ENCODE measurements at regions not wholly inside any gene's neighbourhood (a gene's known extent, or its start where the extent isn't known, plus 50 kb on each side); places are given as distances from the start of the nearest gene placed in this dataset.

- TF ChIP-seq, protein P1, sequence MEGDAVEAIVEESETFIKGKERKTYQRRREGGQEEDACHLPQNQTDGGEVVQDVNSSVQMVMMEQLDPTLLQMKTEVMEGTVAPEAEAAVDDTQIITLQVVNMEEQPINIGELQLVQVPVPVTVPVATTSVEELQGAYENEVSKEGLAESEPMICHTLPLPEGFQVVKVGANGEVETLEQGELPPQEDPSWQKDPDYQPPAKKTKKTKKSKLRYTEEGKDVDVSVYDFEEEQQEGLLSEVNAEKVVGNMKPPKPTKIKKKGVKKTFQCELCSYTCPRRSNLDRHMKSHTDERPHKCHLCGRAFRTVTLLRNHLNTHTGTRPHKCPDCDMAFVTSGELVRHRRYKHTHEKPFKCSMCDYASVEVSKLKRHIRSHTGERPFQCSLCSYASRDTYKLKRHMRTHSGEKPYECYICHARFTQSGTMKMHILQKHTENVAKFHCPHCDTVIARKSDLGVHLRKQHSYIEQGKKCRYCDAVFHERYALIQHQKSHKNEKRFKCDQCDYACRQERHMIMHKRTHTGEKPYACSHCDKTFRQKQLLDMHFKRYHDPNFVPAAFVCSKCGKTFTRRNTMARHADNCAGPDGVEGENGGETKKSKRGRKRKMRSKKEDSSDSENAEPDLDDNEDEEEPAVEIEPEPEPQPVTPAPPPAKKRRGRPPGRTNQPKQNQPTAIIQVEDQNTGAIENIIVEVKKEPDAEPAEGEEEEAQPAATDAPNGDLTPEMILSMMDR (IDR thresholded peaks at IDR 0.05; ENCODE audit: insufficient read depth, low read length), result no peak
- TF ChIP-seq POLR2AphosphoS5 (IDR thresholded peaks at IDR 0.05; ENCODE audit: low read depth) (no peak), REST (IDR thresholded peaks at IDR 0.05; ENCODE audit: insufficient replicate concordance, low read depth) (no peak)
Observed at GRCh38 chr11:19332476-19332875, 91.7 kb upstream of the E2F8 start.

Measured in HL-60 (cell line).